Thyroid gland (tissue), 4 donors: ENCODE measurements at regions not wholly inside any gene's neighbourhood (a gene's known extent, or its start where the extent isn't known, plus 50 kb on each side); places are given as distances from the start of the nearest gene placed in this dataset.

Experiments
- CTCF ChIP-seq, 6 experiments: fragments of 200-600 bp in 3 of 6; fragments of 450-650 bp in 3 of 6; sonication (generic) in 3 of 6; IDR thresholded peaks; one replicate each; pipeline ENCODE4 v1.5.1; 2016 to 2019; ENCODE audit warnings: antibody characterized with exemption in 6 of 6, mild to moderate bottlenecking in 2 of 6, inconsistent platforms in 1 of 6, moderate library complexity in 1 of 6
- POLR2A ChIP-seq, 2 donors: fragments of 450-650 bp; IDR thresholded peaks; one replicate each; pipeline ENCODE4 v1.6.1; 2017; ENCODE audit warnings: antibody characterized with exemption in 2 of 2, mild to moderate bottlenecking in 2 of 2, moderate library complexity in 1 of 2

GRCh38 chr5:50922942-50923767 is 256.7 kb downstream of the PARP8 start:
- TF ChIP-seq CTCF (IDR thresholded peaks at IDR 0.05) (peak in 1 of 6 experiments; percentile 6), POLR2A (IDR thresholded peaks at IDR 0.05) (no peak)
